GM18867 (cell line): ENCODE measurements at regions not wholly inside any gene's neighbourhood (a gene's known extent, or its start where the extent isn't known, plus 50 kb on each side); places are given as distances from the start of the nearest gene placed in this dataset.
"Not testable (repeated sequence)": the region's sequence is repeated elsewhere in the genome, so short reads cannot be mapped to it uniquely, and the experiment has no call there.

ENCODE experiments used
- ATAC-seq: cut with Tn5 transposase; IDR thresholded peaks from one replicate; pipeline ENCODE4 v1.9.1; 2021; ENCODE audit warnings: mild to moderate bottlenecking, moderate library complexity; ENCODE audit not compliant: unreplicated experiment

DNA sequence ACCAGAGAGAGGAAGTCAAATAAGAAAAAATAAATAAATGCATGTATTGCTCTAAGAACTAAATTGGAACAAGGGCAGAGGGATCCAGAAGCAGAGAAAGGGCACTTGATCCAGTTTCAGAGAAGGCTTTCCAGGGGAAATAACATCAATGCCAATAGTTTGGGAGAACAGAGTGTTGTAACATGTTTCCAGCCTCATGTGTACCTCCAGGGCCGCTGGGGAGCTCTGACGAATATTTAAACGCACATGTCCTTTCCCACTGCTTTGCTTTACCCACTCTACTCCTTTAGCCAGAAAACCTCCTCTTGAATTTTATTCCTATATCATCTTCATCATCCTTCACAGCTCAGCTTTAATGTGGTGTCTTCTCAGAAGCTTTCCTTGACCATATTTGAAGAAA is 233.7 kb downstream of the ENC1 start:
- ATAC-seq, result no peak

DNA sequence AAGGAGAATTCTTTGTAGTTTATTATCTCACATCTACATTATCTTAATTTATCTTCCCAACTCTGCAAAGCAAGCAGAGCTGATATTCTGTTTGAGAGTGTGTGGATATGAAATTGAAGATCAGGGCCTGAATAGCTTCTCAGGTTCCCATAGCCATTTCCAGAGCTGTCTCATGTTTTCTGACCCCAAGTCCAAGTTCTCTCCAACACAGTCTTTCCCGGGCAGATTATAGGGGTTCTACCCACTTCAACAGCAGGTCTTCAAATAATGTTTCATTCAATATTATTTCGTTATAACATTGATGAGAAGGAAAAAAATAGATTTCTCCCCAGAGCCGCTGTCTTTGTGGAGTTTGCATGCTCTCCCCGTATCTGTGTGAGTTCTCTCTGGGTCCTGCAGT is 234.9 kb downstream of the ENC1 start:
- no peak for ATAC-seq

DNA sequence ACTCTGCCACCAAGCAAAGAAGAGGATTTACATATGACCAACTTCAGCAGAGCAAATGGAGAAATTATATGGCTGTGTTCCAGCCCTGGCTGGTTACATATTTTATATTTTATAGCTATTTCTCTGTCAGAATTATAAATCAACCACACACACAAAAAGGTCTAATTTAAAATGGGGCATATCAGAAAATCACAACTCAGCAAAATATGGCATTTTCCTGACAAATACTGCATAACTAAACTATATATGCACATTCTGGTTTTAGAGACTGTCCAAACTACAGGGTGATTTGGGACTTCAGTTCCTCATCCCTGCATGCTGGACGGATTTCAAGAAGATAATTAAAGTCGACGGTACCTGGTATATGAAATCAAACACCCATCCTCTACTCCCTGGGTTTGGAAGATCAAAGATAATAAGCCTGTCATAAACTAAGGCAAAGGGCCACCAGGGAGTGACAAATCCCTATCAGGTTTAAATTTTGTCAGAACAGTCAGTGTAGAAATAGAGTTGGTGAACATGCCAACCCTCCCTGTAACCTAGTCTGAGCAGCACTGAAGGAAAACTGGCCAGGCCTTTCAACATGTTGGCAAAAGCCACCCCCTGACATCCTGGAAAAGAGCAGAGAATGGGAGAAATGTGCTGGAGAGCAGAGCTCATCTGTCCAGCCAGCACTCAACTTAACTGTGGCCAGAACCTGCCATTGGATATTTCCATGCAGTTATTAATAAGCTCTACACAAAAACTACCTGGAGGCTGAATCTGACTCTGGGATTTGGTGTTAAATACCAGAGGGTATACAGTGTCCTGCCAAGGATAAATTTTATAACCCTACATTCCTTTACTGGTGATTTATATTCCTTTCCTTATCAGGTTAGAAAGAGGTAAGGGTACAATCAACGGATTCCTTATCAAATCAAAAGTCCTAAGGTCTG is 235.7 kb downstream of the ENC1 start:
- no peak for ATAC-seq

- no peak for ATAC-seq
These were observed 236.8 kb downstream of the ENC1 start for GRCh38 chr5:74403771-74404170.

GRCh38 chr5:74402553-74402952 is 238.0 kb downstream of the ENC1 start:
- no peak for ATAC-seq

GRCh38 chr5:74401946-74402320 is 238.6 kb downstream of the ENC1 start:
- no peak for ATAC-seq

GRCh38 chr5:74401281-74401945 is 239.1 kb downstream of the ENC1 start:
- no peak for ATAC-seq

DNA sequence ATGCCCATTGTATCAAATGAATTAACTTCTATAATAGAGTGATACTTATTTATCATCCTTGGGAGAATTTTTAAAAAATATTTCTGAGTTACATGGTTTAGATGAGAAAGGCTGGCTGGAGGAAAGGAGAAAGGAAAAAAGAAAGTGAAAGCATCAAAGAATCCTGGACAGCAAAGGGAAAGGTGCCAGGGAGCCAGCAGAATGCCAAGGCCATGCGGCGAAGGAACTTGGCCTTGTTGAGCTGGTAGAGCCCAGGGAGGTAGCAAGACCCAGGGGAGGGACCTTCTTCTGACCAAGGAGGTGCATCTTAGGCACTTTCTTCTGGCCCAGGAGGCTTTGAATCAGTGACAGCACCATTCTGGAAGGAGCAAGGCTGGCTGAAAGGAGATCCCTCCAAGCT is 240.5 kb downstream of the ENC1 start:
- no peak for ATAC-seq

GRCh38 chr5:74396913-74397622 is 243.5 kb downstream of the ENC1 start:
- no peak for ATAC-seq

DNA sequence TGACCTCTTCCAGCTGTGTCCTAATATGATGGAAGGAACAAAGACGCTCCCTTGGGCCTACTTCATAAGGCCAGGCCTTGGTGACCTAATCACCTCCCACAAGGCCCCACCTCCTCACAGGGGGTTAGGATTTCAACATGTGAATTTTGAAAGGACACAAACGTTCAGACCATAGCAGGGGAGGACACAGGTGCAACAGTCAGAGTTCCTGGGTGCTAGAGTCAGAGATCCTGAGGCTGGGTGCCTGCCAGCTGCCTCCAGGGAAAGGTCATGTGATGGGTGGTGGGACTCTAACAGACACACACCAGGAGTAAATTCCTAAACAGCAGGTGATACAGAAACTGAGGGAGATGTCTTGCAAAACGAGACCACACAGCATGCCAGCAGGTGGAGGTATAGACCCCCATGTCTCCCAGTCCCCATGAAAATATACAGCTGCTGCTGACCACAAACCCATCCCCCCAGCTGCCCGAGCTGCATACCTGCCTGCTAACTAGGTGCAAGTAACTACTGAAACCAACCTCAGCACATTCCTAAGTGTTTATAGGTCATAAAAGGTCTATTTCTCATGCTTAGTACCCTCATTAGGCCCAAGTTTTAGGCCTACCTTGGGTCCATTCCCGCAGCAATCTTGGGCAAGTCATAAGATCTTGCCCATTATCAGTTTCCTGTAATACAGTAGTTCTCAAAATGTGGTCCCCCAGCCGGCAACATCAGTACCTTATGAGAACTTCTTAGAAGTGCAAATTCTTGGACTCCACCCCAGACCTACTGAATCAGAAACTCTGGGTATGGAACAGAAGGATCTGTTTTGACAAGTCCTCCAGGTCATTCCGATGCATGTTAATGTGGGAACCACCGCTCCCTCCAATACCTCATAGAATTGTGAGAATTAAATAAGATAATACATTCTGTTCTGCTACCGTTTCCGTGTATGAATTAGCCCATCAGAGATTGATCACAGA is 245.3 kb downstream of the ENC1 start:
- no peak for ATAC-seq

DNA sequence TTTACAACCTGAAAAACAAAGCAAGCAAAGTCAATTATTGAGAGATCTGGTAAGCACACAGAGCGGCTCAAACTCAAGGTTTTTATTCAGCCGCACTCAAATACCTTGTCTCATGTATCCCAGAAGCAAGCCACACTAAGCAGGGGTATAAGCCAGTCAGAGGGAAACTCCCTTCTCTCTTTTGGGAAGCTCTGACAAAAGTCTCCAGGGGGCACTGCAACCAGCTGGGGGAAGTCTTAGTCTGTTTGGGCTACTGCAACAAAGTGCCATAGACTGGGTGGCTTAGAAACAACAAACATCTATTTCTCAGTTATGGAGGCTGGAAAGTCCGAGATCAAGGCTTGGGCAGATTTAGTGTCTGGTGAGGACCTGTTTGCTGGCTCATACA is 246.0 kb downstream of the ENC1 start:
- ATAC-seq, result no peak

DNA sequence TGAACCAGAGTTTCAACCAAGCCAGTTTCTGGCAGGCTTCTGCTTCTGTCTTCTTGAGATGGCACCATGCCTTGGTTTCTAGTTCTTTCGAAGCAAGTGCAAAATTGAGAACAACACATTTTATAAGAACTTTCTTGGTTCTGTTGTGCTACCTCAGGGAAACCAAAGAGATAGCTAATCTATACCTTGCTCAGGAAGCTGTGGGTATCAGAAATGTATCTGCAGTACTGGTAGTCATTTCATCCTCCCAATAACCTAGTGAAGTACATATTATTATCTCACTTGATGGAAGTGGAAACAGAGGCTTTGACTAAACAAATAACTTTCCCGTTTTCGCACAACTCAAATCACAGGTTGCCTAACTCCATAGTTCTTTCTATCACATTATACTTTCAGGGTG is 246.6 kb downstream of the ENC1 start:
- no peak for ATAC-seq

GRCh38 chr5:74392711-74393351 is 247.7 kb downstream of the ENC1 start:
- ATAC-seq, result no peak

GRCh38 chr5:74391410-74391809 is 249.1 kb downstream of the ENC1 start:
- ATAC-seq, result no peak

DNA sequence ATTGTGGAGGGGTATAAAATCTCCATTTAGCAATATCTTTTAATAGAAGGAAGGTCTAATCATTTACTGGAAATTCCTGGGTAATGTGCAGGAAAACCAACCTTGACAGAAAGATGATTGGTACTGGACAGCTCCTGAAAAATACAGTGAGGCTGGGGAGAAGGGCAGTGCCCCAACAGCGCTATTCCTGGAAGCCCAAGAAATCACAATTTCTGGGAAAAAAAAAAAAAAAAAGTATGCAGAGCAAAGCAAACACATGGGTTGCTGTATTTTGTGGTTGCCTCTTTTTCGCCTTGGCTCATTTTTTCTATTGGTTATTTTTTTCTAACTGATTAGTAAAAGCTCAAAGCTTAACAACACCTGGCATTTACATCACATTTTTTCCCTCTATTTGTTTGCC is 249.7 kb downstream of the ENC1 start:
- no peak for ATAC-seq

GRCh38 chr5:74390306-74390637 is 250.3 kb downstream of the ENC1 start:
- no peak for ATAC-seq

- ATAC-seq, result no peak
These were observed 250.8 kb downstream of the ENC1 start for GRCh38 chr5:74389531-74390305.

GRCh38 chr5:74388411-74388810 is 252.1 kb downstream of the ENC1 start:
- ATAC-seq, result not testable (repeated sequence)

GRCh38 chr5:74386571-74387334 is 253.8 kb downstream of the ENC1 start:
- no peak for ATAC-seq
